ENCODE measurements at regions not wholly inside any gene's neighbourhood (a gene's known extent, or its start where the extent isn't known, plus 50 kb on each side); places are given as distances from the start of the nearest gene placed in this dataset.

DNA sequence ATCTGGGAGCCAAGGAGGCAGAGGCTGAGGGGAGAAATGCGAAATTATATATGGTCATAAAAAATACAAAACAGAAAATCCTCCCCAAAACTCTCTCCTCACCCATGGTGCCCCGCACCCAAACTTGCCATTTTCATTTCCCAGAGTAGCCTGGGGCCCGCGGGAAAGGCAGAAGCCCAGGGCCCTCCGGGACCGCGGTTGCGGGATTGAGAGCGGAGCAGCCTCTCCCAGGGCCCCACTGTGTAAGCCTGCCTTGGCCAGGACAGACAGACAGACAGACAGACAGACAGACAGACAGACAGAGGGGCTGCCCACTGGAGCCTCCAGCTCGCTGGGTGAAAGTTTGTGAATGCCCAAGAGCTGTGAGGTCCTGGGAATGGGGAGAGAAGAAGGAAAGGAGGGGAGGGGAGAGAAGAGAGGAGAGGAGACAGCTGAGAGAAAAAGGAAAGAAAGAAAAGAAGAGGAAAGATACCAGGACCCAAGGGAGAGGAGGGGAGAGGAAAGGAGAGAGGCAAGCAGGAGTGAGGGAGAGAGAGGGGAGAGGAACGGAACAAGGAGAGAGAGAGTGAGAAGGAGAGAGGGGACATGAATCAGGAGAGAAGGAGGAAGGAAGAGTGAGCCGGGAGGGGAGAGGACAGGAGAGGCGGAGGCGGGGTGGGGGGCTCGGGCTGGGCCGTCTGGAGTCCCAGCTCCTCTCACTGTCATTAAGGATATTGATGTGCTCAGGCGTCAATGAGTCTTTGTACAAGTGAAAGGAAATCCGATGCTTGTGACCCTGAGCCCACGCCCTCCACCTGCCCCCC, 69.3 kb upstream of the CASZ1 start:
- TF ChIP-seq, protein P1, sequence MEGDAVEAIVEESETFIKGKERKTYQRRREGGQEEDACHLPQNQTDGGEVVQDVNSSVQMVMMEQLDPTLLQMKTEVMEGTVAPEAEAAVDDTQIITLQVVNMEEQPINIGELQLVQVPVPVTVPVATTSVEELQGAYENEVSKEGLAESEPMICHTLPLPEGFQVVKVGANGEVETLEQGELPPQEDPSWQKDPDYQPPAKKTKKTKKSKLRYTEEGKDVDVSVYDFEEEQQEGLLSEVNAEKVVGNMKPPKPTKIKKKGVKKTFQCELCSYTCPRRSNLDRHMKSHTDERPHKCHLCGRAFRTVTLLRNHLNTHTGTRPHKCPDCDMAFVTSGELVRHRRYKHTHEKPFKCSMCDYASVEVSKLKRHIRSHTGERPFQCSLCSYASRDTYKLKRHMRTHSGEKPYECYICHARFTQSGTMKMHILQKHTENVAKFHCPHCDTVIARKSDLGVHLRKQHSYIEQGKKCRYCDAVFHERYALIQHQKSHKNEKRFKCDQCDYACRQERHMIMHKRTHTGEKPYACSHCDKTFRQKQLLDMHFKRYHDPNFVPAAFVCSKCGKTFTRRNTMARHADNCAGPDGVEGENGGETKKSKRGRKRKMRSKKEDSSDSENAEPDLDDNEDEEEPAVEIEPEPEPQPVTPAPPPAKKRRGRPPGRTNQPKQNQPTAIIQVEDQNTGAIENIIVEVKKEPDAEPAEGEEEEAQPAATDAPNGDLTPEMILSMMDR (IDR thresholded peaks at IDR 0.05; ENCODE audit: poor library complexity): no peak
- TF ChIP-seq EZH2phosphoT487 (IDR thresholded peaks at IDR 0.05; ENCODE audit: low read depth, severe bottlenecking, unreplicated experiment): no peak
